Fibroblast of skin of abdomen (primary cell): ENCODE measurements at regions not wholly inside any gene's neighbourhood (a gene's known extent, or its start where the extent isn't known, plus 50 kb on each side); places are given as distances from the start of the nearest gene placed in this dataset.

Experiments
- DNase-seq: peaks from one replicate; pipeline ENCODE4 v3.0.0-alpha.2; 2013

DNA sequence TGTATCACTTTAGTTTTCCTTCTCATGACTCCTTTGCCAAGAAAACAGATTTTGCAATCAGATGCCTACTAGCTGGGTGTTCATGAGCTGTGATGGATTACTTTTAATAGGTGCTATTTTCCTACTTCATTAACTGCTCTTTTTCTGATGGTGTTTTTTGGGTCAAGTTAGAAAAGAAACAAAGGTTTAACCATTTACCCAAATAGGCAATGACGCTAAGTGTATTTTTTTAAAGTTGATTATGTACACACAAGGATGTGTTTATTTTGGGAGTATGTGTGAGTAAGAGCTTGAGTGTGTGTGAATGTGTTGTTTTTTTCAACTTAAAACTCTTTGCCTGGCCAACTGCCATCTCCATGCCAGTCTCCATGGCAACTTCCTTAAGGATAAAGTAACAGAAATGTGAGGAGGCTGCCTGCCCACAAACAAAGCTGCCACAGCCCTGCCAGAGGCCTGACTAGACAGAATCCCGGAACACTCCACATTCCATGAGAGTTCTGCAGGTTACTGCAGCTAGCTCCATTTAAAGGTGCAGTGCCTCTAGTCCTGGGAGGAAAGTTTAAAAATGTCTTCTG lies 215.6 kb upstream of the RBMS3 start:
- DNase-seq: peak; percentile 92

DNA sequence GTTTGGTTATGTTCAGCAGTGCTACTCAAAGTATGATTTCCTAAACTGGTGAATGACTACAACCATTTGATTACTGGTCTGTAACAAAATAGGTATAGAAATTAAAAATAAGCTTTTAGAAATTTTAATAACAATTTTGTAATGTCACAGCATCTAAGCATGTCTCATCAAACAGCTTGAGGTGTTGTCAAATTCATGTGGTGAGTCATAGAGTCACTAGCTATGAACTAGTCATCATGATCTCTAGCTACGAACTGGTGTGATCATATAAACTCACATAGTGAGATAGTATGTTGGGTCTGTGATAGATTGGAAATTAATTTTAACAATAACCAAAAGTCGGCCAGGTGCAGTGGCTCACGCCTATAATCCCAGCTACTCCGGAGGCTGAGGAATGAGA lies 213.9 kb upstream of the RBMS3 start:
- no peak for DNase-seq

DNA sequence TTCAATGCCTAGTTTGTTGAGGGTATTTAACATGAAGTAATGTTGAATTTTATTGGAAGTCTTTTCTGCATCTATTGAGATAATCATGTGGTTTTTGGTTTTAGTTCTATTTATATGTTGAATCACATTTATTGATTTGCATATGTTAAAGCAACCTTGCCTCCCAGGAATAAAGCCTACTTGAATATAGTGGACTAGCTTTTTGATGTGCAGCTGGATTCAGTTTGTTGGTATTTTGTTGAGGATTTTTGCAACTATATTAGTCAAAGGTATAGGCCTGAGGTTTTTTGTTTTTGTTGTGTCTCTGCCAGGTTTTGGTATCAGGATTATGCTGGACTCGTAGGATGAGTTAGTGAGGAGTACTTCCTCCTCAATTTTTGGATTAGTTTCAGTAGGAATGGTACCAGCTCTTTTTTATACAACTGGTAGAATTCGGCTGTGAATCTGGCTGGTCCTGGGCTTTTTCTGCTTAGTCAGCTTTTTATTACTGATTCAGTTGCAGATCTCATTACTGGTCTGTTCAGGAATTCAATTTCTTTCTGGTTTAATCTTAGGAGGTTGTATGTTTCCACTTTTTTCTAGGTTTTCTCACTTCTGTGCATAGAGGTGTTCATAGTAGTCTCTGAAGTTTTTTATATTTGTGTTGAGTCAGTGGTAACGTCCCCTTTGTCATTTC lies 209.8 kb upstream of the RBMS3 start:
- DNase-seq: no peak

DNA sequence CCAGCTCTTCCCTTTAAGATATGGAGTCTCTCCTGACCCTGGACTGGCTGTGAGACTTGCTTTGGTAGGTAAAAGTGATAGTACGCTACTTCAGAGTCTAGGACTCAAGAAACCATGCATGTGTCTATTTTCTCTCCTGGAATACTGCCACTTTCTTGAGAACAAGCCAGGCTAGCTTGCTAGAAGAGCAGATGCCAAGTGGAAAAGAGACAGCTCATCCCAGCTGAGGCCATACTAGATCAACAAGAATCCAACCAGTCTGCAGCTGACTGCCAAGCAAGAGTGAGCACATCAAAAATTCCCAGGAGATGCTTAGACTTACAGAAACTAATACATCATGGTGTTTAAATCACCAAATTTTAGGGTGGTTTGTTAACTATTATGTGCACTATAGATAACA lies 208.3 kb upstream of the RBMS3 start:
- peak; percentile 53 for DNase-seq

DNA sequence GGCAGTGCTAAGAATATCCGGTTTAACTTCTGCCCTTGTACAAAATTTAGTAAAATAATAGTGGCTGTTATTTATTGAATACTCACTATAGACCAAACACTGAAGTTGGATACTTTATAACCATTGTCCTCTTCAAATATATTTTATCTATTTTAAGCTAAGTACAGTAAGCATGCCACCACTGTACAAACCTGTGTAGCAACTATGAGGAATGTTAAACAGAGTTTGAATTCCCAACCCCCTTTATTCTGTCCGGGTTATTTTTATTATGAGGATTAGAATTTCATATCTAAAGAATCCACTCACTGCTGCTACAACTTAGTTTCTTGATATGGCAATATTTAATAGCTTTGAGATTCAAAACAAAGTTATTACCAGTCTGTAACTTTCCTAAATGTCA lies 203.5 kb upstream of the RBMS3 start:
- no peak for DNase-seq

DNA sequence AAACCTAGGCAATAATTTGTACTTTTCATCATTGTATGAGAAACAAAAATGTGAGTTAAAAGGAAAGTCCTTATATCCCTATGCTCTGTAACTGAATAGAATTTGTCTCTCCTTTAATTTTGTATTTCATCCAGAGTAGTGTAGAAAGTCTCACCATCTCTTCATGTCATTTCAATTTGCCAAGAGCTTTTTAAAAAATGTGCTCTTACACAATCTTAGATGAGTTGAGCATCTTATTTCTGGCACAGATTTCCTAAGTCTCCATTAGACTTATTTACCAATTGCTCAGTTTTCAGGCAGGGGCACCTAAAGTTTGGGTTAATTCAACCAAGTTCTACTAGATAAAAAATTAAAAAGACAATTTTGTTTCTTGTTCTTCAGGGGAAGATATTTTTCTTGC lies 201.5 kb upstream of the RBMS3 start:
- DNase-seq: no peak

DNA sequence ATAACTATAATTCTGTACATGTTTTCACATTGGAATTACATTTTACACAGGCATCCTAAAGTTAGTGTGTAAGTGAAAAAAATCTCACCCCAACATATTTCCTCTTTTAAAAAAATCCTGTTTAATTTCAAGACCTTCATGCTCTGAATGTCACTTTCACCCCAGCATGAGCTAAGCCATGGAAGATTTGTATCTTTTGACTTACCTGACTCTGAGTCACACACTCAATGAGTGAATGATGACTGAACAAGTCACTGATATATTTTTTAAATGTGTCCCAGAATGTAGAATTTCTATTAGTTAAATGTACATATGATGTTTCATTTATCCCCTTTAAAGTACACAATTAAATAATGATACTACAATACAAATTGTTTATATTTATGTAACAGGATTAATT lies 199.9 kb upstream of the RBMS3 start:
- DNase-seq: no peak

DNA sequence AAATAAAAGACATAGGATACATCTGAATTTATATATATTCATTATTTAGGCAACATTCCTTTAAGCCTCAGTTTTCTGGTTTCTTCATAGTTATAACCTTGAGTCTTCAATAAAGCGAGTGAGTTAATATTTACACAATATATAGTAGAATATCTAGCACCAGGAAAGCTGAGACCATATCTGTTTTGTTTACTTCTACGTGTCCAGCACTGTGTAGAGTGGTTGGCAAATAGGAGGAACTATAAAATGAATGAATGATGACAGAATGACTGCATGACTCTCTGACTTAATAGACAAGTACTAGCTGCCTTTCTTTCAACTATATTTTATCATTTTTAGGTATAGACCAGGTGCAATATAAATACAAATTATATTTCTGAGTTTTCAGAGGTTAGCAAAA lies 197.8 kb upstream of the RBMS3 start:
- no peak for DNase-seq

DNA sequence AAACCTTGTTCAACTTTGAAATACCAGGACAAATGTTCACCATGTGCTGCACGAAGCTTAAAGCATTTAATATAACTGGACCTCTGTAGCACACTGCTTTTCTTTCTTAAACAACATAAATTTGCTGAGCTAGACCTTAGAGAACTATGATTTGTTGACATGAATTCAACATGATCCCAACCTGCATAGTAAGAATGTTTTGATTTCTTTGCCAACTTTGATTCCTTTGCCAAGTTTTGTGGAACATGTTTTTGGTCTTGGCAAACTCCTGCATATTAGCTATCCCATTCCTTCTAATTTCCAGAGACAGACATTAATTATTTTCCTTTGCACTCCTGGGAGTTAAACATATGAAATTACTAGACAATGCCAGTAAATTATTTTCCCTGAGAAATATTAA lies 197.2 kb upstream of the RBMS3 start:
- DNase-seq: peak; percentile 55

DNA sequence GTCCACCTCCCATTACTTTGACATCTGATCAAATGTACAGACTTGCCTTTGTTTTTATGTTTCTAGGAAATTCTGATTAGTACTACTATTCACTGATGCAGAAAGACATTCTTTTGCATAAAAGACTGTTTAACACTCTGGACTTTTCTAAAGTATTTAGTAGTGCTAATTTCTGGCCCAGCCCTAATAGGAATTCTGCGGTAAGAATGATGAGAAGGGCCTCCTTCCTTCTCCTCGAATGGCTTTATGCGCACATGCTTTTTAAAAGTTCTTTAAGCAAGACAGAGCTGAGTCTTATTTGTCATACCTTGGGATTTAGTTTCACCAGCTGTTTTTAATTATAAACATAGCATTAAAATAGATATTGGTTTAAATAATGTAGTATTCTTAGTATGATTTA lies 192.3 kb upstream of the RBMS3 start:
- no peak for DNase-seq

DNA sequence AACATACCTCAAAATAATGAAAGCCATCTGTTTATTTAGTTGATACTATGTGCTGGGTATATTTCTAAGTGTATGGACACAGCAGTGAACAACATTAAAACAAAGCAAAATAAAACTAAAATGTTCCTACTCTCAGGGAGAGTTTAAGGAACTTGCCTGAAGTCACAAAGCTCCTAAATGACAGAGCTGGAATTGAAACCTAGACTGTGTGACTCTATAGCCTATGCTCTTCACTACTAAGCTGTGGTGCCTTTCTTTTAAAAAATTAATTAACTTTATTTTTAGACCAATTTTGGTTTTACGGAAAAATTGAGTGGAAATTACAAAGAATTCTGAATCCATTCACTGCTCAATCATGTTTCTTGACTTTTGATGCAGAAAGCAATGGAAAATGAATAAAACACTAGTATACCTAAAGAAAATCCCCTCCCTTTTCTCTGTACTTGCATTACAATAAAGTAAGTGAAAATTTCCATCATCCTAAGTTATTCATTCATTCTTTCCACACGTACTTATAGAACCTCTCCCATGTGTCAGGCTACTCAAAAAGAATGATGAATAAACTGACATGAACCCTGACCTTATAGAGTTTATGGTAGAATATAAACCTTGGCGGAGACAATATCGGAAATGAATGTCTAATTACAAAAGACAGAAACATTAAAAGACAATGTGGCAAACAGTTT lies 189.8 kb upstream of the RBMS3 start:
- no peak for DNase-seq

DNA sequence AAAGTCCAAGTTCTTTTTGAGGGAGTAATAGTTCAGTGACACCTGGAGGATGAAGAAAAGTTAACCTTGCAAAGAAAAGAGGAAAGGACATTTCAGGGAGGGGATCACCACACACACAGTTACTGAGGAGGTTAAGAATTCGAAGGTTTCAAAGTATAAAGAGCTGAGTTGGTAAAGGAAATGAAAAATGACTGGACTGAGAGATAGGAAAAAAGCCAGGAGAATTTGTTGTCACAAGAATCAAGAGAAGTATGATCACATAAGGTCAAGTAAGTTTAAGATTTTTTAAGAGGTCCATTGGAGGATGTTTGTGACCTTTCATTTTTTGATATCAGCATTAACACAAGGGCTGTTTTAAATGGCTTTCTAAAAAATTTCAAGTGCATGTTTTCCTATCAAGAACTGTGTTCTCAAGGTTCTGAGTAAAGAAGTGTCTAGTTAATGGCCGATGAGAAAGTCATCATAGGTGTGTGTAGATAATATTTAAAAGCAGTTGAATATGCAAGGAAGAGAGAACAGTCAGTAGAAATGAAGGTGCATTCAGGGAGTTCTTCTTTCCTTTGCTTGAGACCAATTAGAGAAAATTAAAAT lies 189.2 kb upstream of the RBMS3 start:
- DNase-seq: no peak

DNA sequence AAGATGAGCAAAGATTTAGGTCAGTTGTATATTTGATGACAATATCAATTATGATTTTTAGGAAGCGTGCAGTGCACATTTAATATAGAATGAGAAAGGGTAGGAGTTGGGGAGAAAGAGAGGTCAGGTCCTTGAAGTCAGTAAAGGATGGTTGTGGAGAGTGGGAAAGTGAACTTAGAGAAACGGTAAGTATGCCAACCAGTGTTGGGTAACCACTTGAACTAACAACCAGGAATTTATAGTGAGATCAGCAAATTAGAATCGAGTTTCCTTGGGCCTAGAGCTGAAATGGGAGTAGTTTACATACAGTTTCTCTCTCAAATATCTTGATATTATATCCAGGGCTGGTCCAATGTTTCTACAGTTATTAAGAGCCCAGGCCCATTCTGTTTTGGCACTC lies 188.5 kb upstream of the RBMS3 start:
- no peak for DNase-seq

DNA sequence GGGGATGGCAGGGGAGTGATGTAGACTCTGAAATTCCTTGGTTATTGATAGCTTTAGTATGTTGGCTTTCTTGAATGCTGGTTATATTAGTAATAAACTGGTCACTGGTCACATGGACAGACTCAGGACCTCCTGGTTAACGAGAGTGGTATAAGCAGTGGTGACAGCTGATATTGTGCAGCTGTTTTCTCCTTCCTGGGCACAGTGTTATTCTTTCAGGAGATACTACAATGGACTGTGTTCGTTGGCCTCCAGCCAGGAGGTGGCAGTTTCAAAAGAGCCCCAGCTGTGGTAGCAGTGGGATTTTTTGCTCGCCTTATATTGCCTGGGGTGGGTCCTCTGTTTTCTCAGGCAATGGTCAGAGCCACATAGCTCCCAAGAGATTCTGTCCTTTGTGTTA lies 181.6 kb upstream of the RBMS3 start:
- DNase-seq: no peak

DNA sequence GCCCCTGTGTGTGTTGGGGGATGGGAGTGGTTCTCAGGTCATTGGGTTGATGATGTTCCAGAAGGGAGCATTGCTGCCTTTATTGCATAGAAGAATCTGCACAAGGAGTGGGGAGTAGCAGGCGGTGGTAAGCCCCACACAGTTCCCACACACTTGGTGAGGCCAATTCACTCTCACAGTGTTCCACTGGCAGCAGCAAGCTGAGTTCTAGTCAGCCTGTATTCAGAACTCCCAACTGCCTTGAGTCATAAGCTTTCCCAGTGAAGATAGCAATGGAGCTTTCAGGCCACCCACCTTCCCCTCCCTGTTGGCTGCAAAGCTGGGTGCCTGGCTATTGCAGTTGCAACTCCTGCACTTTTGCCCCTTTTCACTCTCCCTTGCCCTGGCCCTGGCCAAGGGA lies 181.1 kb upstream of the RBMS3 start:
- DNase-seq: no peak

DNA sequence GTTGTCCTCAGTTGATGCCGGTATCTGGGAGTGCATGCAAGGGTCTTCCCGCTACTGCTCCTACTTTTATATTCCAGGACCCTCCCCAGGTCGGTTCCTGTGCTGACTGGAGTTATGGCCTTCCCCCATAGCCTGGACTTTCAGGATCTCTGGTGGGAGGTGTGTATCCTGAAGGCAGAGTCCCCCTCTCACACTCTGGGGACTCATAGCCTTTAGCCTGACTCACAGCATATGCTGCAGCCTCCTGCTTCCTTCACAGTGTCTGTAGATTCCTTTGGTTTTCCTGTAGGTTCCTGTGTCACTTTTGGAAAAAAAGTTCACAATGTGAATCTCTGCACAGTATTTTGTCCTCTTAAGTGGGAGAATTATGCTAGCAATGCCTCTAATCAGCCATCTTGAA lies 180.6 kb upstream of the RBMS3 start:
- DNase-seq: peak; percentile 24

DNA sequence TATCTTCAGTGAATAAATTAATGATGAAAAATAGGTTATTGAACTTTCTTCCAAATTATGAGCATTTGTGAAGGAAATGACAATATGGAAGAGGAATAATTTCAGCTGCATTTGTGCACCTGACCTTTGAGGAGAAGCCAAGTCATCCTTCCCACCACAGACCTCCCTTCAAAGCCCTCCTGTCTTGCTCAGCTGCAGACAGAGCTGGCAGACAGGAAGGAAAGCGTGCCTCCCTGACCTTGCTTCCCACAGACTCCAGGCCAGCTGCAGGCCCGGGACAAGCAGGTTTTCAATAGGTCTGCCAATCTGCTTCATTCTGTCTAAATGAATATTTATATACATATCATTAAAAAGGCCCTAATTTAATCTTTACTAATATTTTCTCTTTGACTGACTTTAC lies 152.9 kb upstream of the RBMS3 start:
- DNase-seq: no peak

DNA sequence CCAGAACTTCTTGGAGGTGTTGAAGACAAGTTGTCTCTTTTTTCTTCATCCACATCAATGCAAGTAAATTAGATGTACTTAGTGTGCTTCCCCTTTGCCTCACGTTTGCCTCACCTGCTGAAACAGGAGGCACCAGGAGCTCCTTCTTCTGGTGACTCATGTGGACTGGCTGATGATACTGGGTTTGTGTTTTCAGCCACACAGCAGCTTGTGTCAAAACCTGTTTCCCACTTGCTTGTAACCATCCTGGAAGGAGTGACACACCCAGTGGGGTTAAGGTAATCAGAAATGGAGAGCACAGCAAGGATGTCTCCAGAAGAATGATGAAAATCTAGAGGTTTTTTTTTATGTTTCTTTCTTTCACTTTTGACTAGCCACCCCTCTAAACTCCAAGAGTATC lies 143.3 kb upstream of the RBMS3 start:
- DNase-seq: no peak

DNA sequence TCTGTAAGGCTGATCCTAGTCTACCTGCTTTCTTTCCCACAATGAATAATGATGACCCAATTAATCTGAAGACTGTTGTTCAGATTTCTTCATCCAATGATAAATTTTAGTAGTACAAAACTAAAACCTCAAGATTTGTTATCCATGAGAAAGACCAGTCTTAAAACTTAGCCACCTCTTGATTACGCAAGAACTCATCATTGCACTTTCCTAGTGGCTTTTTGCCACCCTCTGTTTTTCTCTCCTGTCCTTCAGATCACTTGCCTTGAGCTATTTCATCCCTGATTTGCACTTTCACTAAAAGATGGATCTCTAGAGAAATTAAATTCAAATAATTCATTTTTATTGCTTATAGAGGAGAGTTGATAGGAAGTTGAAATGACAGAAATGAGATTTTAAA lies 142.7 kb upstream of the RBMS3 start:
- DNase-seq: no peak

DNA sequence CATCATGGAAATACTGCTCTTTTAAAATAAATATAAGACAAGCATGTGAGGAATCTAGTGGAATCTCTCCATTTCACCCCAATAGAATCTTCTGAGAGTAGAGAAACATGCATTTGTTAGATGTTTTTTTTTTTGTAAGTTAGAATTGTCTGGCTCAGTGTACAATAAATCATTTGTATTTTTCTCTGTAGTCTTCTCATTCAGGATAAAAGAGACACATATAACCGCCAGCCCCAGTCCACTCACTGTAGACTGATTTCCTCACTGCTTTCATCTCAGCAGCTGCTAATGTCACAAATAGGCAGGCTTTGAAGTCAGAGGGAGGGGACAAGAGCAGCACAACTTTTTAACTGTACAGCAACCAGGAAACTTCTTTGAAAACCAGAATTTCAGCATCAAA lies 140.2 kb upstream of the RBMS3 start:
- peak; percentile 52 for DNase-seq

DNA sequence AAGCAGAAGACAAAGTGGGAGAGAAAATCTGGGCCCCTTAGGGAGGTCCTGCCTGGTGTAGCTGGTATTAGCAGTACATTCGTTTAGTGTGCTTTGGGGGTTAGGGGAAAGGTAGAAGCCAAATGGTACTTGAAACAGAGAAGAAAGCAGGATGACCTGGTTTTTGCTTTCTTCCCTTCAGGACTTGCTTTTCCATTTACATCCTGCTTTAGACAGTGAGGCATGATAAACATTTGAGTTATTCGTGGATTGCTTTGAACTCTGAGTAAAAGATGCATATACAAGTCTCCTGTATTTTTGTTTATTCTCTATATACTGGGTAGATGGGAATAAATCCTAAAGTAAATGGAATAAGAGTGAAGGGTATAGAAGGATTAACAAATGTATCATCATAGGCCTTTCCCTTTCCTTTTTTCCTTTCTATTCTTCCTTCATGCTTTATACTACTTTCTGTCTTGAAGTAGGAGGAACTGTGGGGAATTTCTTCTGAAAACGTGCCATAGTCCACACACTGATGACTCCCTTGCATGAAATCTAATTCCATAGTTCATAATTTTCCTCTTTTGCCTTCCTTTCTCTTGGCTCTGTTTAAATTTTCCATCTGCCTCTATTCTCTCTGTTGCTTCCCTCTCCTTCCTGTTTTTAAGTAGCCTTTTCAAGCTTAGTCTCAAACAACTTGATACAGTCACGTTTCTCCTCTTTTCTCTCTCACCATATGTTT lies 139.5 kb upstream of the RBMS3 start:
- peak; percentile 18 for DNase-seq

DNA sequence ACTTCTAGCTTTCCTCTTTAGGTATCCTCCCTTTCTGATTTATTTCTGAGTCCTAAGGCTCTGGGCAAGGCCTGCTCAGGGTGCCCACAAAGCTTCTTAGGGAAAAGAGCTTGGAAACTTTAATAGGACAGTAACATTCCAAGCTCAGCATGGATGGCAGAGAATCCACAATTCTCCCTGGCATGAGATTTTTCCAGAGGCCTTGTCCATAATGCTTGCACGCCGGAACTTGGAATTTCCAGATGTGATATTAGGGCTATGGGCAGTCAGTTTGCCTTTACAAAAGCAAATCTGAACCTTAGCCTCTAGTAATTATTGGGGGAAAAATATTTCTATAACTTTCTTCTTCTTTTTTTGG lies 139.0 kb upstream of the RBMS3 start:
- DNase-seq: no peak

DNA sequence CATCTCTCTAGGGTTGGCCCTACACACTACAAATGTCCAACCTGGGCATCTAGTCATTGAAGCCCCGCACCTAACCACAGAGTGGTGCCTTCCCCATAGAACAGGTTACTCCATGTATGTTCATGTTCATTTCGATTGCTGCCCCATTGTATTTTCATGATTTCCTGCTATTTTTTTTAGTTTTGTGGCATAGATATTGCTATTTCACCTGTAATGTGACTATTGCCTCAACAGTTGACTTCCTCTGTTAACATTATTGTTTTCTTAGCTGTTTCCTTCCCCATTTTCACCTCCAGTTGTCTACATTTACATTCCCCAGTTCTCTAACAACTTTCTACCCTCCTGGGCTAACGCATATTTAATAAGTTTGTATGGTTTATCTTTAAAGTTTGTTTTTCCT lies 137.7 kb upstream of the RBMS3 start:
- DNase-seq: no peak

DNA sequence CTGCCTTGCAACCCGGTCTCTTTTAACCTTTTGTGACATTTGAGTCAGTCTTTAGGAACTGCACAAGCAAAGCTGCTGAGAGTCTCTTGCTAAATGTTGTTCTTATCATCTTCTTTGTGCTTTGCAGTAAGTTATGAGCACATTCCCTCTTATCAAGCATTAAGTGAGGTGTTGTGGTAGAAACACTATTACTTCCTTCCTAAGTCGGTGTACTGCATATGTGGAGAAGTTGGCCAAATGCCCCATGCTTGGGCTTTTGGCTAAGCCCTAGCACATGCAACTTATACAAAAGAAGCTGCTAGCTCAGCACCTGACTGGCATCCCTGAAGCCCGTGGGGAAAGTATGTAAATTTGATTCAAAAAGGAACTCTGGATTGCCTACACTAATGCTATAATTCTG lies 136.5 kb upstream of the RBMS3 start:
- no peak for DNase-seq
